HG03025 (cell line): ENCODE measurements at regions not wholly inside any gene's neighbourhood (a gene's known extent, or its start where the extent isn't known, plus 50 kb on each side); places are given as distances from the start of the nearest gene placed in this dataset.
"Not testable (repeated sequence)": the region's sequence is repeated elsewhere in the genome, so short reads cannot be mapped to it uniquely, and the experiment has no call there.

Experiments
- ATAC-seq: cut with Tn5 transposase; IDR thresholded peaks from one replicate; pipeline ENCODE4 v1.9.1; 2021; ENCODE audit warnings: mild to moderate bottlenecking, moderate library complexity; ENCODE audit not compliant: unreplicated experiment, low FRiP score

- no peak for ATAC-seq
Observed at GRCh38 chr18:44548291-44549221, 132.1 kb upstream of the SETBP1 start.

GRCh38 chr18:44552706-44553105, 128.0 kb upstream of the SETBP1 start:
- ATAC-seq = no peak

- ATAC-seq = peak; percentile 77
Observed at GRCh38 chr18:44556296-44556695, 124.4 kb upstream of the SETBP1 start.

- no peak for ATAC-seq
Observed at GRCh38 chr18:44557616-44558151, 123.0 kb upstream of the SETBP1 start.

GRCh38 chr18:44558767-44559166, 121.9 kb upstream of the SETBP1 start:
- no peak for ATAC-seq

- no peak for ATAC-seq
Observed at GRCh38 chr18:44562986-44563385, 117.7 kb upstream of the SETBP1 start.

GRCh38 chr18:44564922-44565321, 115.8 kb upstream of the SETBP1 start:
- no peak for ATAC-seq

GRCh38 chr18:44568342-44568741, 112.3 kb upstream of the SETBP1 start:
- no peak for ATAC-seq

- ATAC-seq = no peak
Observed at GRCh38 chr18:44568986-44569385, 111.7 kb upstream of the SETBP1 start.

GRCh38 chr18:44569391-44570055, 111.2 kb upstream of the SETBP1 start:
- ATAC-seq = no peak

- no peak for ATAC-seq
Observed at GRCh38 chr18:44579028-44579702, 101.5 kb upstream of the SETBP1 start.

- ATAC-seq = no peak
Observed at GRCh38 chr18:44579745-44580144, 100.9 kb upstream of the SETBP1 start.

- ATAC-seq = no peak
Observed at GRCh38 chr18:44580159-44580558, 100.5 kb upstream of the SETBP1 start.

- not testable (repeated sequence) for ATAC-seq
Observed at GRCh38 chr18:44580782-44581181, 99.9 kb upstream of the SETBP1 start.

GRCh38 chr18:44582456-44582855, 98.2 kb upstream of the SETBP1 start:
- no peak for ATAC-seq

- ATAC-seq = no peak
Observed at GRCh38 chr18:44584900-44585299, 95.8 kb upstream of the SETBP1 start.

- no peak for ATAC-seq
Observed at GRCh38 chr18:44586782-44587524, 93.7 kb upstream of the SETBP1 start.

- no peak for ATAC-seq
Observed at GRCh38 chr18:44588508-44588907, 92.2 kb upstream of the SETBP1 start.

GRCh38 chr18:44589693-44590355, 90.9 kb upstream of the SETBP1 start:
- ATAC-seq = no peak
